GM12892 (cell line): ENCODE measurements at regions not wholly inside any gene's neighbourhood (a gene's known extent, or its start where the extent isn't known, plus 50 kb on each side); places are given as distances from the start of the nearest gene placed in this dataset.

ENCODE experiments used
- POLR2A ChIP-seq: IDR thresholded peaks from 2 replicates; pipeline ENCODE4 v1.6.1; 2011; ENCODE audit warnings: low read depth, low read length, control low read depth
- TAF1 ChIP-seq: IDR thresholded peaks from 2 replicates; pipeline ENCODE4 v1.6.1; 2011; ENCODE audit warnings: low read depth, mild to moderate bottlenecking, control low read depth, low read length, borderline replicate concordance

- no peak for TF ChIP-seq TAF1
- TF ChIP-seq POLR2A = no peak
These were observed 205.2 kb upstream of the RPL38 start for GRCh38 chr17:73998249-73998648.
